HEK293T (cell line): ENCODE measurements at regions not wholly inside any gene's neighbourhood (a gene's known extent, or its start where the extent isn't known, plus 50 kb on each side); places are given as distances from the start of the nearest gene placed in this dataset.

Experiments
- ARNT ChIP-seq: fragments of 450-650 bp; IDR thresholded peaks from 2 replicates; pipeline ENCODE4 v1.6.1; 2017; ENCODE audit warnings: mild to moderate bottlenecking
- FOXA1 ChIP-seq: fragments of 450-650 bp; IDR thresholded peaks from 2 replicates; pipeline ENCODE4 v1.6.1; 2016; ENCODE audit warnings: mild to moderate bottlenecking
- FOXK2 ChIP-seq: fragments of 450-650 bp; IDR thresholded peaks from 2 replicates; pipeline ENCODE4 v1.6.1; 2016; ENCODE audit warnings: mild to moderate bottlenecking
- LEF1 ChIP-seq: fragments of 450-650 bp; IDR thresholded peaks from 2 replicates; pipeline ENCODE4 v1.6.1; 2017; ENCODE audit warnings: mild to moderate bottlenecking, borderline replicate concordance
- SP1 ChIP-seq: fragments of 450-650 bp; IDR thresholded peaks from 2 replicates; pipeline ENCODE4 v1.6.1; 2017
- ZNF384 ChIP-seq: fragments of 450-650 bp; IDR thresholded peaks from 2 replicates; pipeline ENCODE4 v1.6.1; 2016

DNA sequence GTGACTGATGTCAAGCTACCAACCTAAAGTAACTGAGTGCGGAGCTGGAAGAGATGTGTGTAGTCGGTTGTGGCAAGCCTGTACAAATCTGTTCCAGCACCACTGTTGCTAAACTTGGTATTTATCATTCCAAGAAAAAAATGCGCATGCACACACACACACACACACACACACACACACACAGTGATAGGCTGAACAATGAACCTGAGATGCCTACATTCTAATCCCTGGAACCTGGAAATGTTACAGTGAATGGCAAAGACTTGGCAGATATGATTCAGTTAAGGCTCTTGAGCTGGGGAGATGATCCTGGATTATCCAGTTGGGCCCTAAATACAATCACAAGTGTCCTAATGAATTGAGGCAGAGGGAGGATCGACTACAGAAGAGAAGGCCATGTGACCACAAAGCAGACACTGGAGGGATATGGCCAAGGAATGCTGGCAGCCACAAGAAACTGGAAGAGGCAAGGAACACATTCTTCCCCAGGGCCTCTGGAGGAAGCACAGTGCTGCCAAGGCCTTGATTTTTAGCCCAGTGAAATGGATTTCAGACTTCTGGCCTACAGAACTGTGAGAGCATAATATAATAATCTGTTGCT lies 49.7 kb upstream of the LHFPL2 start:
- no peak for TF ChIP-seq FOXK2
- no peak for TF ChIP-seq ARNT
- no peak for TF ChIP-seq LEF1
- TF ChIP-seq ZNF384: no peak
- no peak for TF ChIP-seq FOXA1
- no peak for TF ChIP-seq SP1
